DLD1 (cell line): ENCODE measurements at regions not wholly inside any gene's neighbourhood (a gene's known extent, or its start where the extent isn't known, plus 50 kb on each side); places are given as distances from the start of the nearest gene placed in this dataset.

Experiments
- in situ Hi-C: cut with HindIII; loops from 2 replicates; pipeline ENCODE4 v1.10.0; 2017; ENCODE audit warnings: low sequenced_read_pairs

GRCh38 chr2:149954981-149955600 is 367.5 kb upstream of the MMADHC start:
- in situ Hi-C loops: no loop called here

GRCh38 chr2:149953627-149954026 is 366.1 kb upstream of the MMADHC start:
- in situ Hi-C loops: no loop called here

DNA sequence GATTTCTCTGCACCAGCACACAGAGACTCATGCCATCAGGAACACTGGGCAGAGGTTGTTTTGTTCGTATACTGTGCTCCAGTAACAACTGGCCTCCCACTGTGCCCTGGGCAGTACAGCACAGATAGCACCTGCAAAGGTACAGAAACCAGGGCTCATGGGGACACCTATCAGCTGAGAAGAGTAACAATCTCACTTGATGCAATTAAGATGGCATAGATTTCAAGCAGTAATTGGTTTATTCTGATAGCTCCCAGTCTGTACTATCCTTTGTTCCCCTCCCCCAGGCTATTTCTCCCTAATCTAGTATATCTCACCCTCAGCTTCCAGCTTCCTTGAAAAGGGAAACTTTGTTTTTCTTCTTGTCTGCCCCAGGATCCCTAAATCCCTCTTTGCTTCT is 343.9 kb upstream of the MMADHC start:
- in situ Hi-C loops: no loop called here

GRCh38 chr2:149928011-149928410 is 340.4 kb upstream of the MMADHC start:
- in situ Hi-C loops: no loop called here

DNA sequence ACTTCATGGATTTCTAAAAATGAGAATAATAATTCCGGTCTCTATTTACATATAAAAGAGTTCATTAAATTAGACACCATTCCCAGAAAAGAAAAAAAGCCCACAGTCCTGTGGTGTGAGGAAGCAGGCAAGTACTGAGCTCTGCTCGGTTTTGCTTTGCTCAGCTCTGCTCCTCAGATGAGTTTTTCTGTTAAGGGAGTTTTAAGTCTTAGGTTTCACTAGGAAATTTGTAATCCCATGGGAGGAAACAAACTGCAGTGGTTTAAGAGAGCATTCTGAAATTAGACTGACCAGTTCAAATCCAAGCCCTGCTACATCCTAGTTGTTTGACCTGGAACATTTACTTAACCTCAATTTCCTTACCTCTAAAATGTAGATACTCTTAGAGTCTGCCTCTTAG is 338.6 kb upstream of the MMADHC start:
- in situ Hi-C loops: no loop called here

GRCh38 chr2:149924549-149925213 is 337.1 kb upstream of the MMADHC start:
- in situ Hi-C loops: no loop called here

DNA sequence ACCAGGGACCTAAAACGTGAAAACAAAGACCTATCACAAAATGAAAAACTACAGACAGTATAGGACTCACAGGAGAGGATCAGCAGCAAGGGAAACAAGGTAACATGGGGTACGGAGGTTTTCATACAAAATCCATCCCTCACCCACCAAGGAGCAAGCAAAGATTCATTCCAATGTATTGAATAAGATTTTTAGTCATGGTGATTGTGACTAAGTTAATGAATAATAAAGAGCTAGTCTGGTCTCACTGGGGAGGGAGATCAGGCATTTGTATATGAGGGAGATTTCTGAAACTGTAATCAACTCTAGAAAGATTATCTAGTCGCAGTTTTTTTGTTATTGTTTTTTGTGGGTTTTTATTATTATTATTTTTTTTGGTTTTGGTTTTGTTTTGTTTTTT is 336.5 kb upstream of the MMADHC start:
- in situ Hi-C loops: no loop called here

- in situ Hi-C loops: no loop called here
These were observed 334.5 kb upstream of the MMADHC start for GRCh38 chr2:149921911-149922616.

DNA sequence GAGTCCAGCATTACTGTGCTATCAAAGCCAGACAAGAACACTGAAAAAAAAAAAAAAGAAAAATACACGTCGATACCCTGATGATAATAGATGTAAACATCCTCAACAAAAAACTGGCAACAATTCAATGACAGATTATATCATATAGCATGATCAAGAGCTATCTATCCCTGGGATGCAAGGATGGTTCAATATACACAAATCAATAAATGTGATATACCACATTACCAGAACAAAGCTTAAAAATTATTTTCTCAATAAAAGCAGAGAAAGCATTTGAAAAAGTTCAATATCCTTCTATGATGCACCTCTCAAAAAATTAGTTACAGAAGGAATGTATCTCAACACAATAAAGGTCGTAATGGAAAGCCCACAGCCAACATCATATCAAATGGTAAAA is 332.8 kb upstream of the MMADHC start:
- in situ Hi-C loops: no loop called here

DNA sequence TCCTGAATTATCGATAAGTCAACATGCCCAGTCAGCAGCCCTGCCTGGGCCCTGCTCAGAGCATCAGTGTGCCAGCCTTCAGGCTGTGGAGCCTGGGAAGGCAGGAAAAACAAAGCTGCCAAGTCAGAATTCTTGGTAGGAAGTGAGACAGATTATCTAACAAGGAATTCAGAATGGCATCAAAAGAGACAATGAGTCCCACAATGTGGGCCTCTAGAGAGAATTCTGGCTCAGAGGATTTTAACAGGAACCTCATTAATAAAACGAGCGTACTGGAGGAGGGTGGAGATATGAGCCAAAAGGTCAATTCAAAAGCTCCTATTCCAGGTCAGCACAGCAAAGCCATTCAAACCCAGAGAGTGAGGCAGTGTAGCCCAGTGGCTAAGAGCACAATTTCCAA is 327.6 kb upstream of the MMADHC start:
- in situ Hi-C loops: no loop called here

GRCh38 chr2:149908726-149909683 is 321.4 kb upstream of the MMADHC start:
- in situ Hi-C loops: no loop called here

DNA sequence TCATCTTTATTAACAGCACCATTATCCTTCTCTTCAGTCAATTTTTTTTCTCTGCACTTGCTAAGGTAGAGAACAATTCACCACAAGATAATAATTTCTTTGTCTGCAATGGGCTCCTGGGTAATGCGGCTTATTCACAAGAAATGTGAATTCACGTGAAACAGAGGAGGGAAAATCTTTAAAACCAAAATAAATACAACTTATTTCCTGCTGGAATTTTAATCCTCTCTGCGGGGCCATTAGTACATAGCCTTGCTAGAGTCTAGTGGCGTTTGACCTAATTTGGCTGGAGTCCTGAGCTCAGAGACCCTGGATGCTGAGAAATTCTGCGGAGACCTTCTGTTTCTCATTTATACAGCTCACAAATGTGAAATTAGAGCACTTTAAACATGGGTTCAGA is 319.3 kb upstream of the MMADHC start:
- in situ Hi-C loops: no loop called here

DNA sequence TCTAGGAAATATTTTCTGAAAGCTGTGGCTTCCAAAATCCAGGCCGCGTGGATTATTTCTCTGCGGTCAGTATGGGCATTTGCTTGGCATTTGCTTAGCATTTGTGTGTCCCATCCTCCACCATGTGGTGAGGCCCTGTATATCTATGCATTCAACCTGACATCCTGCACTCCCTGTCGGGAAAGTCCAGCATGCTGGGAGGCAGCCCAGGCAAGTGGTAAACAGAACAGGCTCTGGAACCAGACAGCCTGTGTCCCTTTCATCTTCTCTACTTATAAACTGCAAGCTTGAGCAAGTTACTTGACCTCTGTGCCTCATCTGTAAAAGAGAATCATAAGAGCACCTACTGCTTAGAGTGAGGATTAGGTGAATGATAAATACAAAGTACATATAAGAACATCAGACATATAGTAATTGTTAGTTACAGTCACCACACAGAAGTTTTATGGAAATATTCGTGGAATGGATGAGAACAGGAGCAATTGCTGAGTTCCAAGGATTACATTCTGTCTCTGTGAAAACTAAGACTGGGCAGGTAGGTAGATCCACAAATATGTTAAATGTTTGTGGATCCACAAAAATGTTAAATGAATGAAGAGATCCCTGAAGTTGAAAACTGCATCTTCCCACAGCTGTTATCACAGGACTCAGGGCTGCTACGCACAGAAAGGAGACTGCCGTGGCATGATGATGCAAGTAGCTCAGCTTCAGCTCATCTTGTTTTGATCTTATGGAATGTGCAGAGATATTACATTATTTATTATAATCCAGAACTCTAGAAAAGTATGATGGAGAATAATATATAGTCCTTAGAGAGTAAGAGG is 317.0 kb upstream of the MMADHC start:
- in situ Hi-C loops: no loop called here

- in situ Hi-C loops: no loop called here
These were observed 316.1 kb upstream of the MMADHC start for GRCh38 chr2:149903626-149904025.

DNA sequence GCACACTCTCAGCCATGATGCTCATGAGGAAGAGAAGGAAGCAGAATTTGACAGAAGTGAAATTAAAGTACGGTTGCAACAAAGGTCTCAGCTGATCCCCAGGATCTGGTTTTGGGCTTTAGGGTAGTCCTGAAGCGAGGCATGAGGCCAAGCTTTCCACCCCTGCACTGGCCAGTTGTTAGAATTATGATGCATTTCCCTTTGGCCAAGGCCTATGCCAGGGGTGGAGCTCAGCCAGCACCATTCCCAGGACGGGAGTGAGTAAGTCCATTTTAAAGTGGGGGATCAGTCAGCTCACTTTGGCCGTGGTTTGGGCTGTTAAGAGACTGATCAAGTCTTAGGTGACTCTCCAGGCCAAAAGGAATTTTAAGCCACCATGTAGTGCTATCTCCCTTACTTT is 314.5 kb upstream of the MMADHC start:
- in situ Hi-C loops: no loop called here

- in situ Hi-C loops: no loop called here
These were observed 313.8 kb upstream of the MMADHC start for GRCh38 chr2:149901231-149901859.

DNA sequence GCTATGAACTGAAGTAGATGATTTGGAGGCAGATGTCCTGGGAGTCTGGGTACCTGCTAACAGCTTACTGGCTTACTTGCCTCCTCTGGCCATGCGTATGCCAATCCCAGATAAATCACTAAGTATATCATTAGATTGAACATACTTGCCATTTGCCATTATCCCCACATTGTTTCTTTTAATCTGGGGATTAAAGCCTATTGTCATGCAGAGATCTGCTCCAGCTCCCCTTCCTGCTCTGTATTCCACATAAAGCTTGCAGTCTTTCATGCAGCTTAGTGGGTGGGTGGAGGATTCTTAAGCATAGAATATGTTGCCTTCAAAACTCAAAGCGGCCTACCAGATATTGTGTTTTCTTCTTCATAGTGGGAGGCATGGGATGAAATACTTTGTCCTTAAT is 311.8 kb upstream of the MMADHC start:
- in situ Hi-C loops: loop anchor here (25.0 kb wide), 1 partner anchor 262 kb away; no protein-coding TSS in a partner anchor

- in situ Hi-C loops: loop anchor here (25.0 kb wide), 1 partner anchor 257 kb away; no protein-coding TSS in a partner anchor
These were observed 307.2 kb upstream of the MMADHC start for GRCh38 chr2:149894760-149895159.

DNA sequence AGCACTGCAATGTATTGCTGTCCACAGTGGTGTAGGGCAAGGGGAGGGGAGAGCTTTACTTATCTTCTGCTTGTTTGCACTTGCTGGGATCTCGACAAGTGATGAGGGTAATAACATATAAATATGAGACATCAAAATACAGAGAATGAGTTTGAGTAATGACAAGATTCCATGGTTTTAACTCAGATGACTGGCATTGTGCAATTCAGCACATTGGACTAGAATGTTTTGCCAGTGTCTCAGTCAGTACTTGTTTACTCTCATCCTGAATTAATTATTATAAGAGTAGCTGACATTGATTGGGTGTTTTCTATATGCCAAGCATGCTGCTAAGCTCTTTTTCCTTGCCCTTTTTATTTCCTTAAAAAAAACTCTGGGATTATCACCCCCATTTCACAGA is 306.7 kb upstream of the MMADHC start:
- in situ Hi-C loops: loop anchor here (25.0 kb wide), 1 partner anchor 257 kb away; no protein-coding TSS in a partner anchor

- in situ Hi-C loops: loop anchor here (25.0 kb wide), 1 partner anchor 255 kb away; no protein-coding TSS in a partner anchor
These were observed 305.0 kb upstream of the MMADHC start for GRCh38 chr2:149892563-149892962.
